ENCODE measurements at regions not wholly inside any gene's neighbourhood (a gene's known extent, or its start where the extent isn't known, plus 50 kb on each side); places are given as distances from the start of the nearest gene placed in this dataset.

GRCh38 chr18:39271654-39272053 lies 1706.1 kb upstream of the CELF4 start (continued):
- TF ChIP-seq TCF12 (IDR thresholded peaks at IDR 0.05; ENCODE audit: low read depth, low read length) (no peak), CTBP2 (IDR thresholded peaks at IDR 0.05; ENCODE audit: borderline replicate concordance, insufficient read depth, insufficient read length, low read length) (no peak), ASH2L (IDR thresholded peaks at IDR 0.05; ENCODE audit: low read length) (no peak), NANOG (IDR thresholded peaks at IDR 0.05; ENCODE audit: insufficient read depth, low read depth, low read length, poor library complexity, severe bottlenecking) (no peak)

Measured in H1 (cell line).